RCC 7860 (cell line): ENCODE measurements at regions not wholly inside any gene's neighbourhood (a gene's known extent, or its start where the extent isn't known, plus 50 kb on each side); places are given as distances from the start of the nearest gene placed in this dataset.
"Not testable (repeated sequence)": the region's sequence is repeated elsewhere in the genome, so short reads cannot be mapped to it uniquely, and the experiment has no call there.

ENCODE experiments used
- DNase-seq: peaks from one replicate; pipeline ENCODE4 v3.0.0-alpha.2; 2015; ENCODE audit warnings: low spot score
- FAIRE-seq: peaks from 2 replicates; lab custom pipeline; 2012; peaks lifted over from hg19 to GRCh38; lab: Jason Lieb, UNC

DNA sequence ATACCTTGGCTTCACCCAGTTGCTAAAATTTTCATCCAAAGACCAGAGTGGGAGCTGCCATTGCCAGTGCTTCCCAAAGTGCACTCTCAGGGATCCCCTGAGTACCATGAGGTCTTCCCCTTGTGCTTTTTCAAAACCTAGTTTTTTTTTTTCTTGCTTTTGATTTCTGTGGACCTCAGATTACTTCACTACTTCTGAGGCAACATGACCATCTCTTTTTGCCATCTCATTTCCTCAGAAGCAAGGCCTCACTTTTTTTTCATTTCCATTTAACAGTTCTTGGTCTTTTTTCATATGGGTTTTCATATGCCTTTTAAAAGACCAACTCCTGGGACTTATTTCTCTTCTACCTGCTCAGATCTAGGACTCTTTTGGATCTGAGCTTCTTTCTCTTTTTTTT, 64.1 kb upstream of the MMS22L start:
- DNase-seq = no peak
- FAIRE-seq = no peak

DNA sequence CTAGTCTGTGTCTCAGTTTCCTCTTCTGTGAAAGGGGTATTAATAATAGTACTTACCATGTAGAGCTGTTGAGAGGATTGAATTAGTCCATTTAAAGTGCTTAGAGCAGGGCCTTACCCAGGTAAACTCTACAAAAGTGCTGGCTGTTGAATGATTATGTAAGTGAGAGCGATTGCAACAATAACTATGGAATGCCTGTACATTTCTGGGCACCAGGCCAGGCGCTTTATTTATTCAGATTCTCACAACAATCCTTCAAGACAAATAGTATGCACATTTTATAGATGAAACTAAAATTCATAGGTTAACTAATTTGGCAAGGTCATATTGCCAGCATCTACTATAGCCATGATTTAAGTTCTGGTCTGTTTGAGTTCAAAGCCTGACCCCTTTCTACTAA, 78.3 kb upstream of the MMS22L start:
- DNase-seq = no peak

DNA sequence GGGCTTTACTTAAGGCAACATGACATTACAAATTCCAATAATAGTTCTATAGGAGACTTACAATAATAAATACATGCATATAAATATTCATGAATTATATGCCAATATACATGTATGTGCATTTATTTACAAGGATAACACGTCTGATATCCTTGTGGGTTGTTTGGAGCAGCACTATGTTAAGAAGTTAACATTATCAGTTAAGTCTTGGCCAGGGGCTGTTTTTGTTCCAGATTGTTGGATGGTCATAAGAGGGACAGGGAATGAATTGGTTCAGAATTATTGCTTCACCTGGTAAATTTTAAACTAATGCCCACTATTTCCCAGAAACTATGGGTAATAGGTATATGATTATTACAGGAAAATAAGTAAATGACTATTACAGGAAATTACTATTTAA, 81.3 kb upstream of the MMS22L start:
- DNase-seq = no peak
- no peak for FAIRE-seq

More for the DNA sequence above, 78.3 kb upstream of the MMS22L start:
- no peak for FAIRE-seq

DNA sequence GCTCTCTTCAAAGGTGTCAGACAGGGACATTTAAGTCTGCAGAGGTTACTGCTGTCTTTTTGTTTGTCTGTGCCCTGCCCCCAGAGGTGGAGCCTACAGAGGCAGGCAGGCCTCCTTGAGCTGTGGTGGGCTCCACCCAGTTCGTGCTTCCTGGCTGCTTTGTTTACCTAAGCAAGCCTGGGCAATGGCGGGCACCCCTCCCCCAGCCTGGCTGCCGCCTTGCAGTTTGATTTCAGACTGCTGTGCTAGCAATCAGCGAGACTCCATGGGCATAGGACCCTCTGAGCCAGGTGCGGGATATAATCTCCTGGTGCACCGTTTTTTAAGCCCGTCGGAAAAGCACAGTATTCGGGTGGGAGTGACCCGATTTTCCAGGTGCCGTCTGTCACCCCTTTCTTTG, 99.1 kb upstream of the MMS22L start:
- DNase-seq, FAIRE-seq: not testable (repeated sequence)

DNA sequence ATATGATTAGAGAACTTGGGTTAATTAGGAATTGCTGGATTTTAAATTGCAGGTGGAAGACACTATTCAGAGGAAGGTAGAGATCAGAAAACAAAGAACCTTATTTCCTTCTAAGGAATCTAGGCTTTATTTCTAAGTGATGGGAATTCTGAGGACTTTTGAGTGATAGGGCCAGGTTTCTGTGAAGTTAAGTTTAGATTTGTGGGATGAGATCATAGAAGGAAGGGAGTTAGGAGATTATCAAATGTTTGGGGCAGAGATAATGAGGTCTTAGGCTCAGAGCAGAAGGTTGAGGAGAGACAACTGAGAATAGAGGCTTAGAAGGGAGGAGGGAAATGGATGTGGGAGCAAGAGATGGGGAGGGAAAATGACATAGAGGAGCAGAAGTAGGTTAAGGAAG, 109.7 kb upstream of the MMS22L start:
- DNase-seq (no peak), FAIRE-seq (no peak)

DNA sequence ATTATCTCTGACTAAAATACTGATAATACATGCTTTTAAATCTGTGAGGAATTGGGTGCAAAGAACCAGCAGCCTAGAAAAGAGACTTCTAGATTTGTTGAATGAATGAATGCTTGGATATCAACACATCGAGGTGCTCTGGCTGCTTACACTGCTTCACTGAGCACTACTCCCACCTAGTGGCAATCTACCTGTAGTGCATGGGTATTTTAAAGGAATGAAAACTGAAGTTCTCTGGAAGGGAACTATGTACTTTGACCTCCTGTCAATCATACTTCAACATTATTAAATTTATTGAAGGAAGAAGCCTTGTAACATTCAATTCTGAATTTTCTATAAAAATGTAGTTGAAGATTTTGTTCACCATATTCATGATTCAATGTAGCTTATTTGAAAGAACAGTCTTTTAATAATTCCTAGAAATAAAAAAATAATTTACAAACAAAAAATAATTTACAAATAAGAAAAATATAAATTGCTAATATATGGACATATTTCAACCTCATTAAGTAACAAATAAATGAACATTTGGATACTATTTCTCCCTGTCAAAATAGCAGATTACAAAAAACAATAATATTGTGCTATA, 111.2 kb upstream of the MMS22L start:
- DNase-seq (peak; percentile 37), FAIRE-seq (peak; percentile 73)

DNA sequence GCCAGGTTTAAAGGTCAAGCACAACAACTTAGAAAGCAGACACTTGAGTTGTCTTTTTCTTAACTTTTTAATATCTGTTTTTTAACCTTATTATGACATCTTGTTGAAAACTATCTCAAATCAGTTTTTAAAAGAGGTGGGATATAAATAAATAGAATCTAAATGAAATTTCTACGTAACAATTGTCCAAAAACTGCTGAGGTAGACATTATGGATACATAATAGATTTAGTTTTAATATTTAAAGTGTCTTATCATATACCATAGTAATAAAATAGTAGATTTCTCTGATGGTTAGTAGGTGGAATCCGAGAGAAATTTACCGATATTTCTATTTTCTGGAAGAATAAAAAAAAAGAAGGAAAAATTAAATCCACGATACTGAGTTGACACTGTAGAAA, 113.9 kb upstream of the MMS22L start:
- FAIRE-seq = no peak
- no peak for DNase-seq

DNA sequence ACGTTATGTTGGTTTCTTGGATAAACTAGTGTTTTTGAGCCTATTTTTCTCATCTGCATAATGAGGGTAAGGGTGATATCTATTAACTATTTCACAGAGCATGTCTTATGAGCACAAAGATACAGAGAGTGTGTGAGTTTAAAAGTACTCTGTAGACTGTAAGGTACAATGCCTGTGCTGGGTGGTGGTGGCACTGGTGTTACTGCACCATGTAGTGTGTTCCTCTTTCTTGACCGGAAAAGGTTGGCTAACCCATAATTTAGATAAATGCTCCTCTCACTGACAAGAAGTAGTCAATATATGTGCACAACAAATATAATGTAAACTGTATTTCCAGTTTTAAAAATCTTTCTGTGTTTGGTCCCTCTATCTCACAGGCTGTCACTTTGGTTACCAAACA, 116.2 kb upstream of the MMS22L start:
- DNase-seq = no peak
- no peak for FAIRE-seq

DNA sequence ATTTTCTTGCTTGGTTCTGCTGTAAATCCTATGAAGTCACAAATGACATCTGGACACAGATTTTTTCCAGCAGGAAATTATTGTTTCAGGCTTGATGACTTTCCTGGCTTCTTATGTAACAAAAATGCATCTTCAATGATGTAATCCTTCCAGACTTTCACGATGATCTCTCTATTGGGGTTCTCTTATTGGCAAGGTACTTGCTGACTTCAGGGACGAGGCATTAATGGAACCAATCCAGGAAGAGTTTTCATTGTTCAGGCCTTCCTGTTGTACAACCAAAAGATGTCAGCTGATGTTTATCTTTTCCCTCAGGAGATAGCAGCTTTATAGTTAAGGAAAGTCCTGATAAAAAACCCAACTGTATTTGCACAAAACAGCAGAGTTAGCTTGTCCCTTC, 118.5 kb upstream of the MMS22L start:
- FAIRE-seq = no peak
- DNase-seq = no peak

DNA sequence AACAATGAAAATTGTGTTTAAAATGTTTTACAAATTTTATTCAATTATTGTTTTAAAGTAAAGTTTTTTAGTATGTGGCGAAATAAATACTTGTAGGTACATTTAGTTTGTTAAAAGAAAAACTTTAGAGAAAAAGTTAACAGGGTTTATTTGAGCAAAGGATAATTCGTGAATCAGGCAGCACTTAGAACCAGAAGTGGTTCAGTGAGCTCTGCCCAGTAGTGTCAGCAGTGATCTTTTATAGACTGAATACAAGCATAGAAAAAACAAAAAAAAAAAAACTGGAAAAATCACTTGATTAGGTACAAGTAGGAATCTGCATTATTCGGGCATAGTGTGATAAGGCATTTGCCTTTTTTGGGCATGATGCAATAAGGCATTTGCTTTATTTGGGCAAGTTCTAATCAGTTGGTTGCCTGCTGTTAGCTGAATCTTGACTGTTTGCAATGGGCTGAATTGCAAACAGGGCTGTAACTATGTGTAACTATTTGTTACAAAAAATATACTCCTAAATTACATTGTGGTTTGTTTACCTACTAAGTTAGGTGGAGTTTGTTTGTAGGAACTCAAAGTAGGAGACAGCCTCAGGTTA, 122.9 kb upstream of the MMS22L start:
- DNase-seq (no peak), FAIRE-seq (no peak)

DNA sequence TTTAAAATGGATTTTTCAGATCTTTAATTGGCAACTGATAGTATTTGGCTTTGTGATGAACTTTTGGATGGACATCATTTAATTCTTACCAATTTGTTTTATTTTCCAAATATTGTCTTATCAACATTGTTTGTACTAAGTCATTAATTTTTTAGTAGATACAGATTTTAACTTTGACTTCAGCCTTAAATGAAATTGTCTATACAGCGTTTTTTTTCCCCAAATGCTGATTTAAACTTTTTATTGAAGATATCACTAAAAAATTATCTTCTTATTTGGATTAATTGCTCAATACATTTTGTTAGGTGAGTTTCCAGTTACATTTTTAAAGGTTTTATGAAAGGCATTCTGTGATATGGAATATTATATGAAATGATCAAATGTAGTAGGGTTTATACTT, 123.6 kb upstream of the MMS22L start:
- FAIRE-seq = no peak

DNA sequence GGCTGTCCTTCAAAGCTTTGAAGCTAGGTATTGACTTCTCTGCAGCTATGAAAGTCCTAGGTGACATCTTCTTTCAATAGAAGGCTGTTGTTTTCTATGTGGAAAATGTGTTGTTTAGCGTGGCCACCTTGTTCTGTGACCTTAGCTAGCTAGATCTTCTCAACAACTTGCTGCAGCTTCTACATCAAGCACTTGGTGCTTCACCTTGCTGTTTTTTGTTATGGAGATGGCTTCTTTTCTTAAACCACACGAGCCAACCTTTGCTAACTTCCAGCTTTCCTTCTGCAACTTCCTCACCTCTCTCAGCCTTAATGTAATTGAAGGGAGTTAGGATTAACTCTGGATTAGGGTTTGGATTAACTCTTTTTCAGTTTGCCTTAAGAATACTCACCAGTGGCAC, 128.6 kb upstream of the MMS22L start:
- DNase-seq = no peak
- FAIRE-seq = no peak

More for the DNA sequence above, 123.6 kb upstream of the MMS22L start:
- DNase-seq = no peak

DNA sequence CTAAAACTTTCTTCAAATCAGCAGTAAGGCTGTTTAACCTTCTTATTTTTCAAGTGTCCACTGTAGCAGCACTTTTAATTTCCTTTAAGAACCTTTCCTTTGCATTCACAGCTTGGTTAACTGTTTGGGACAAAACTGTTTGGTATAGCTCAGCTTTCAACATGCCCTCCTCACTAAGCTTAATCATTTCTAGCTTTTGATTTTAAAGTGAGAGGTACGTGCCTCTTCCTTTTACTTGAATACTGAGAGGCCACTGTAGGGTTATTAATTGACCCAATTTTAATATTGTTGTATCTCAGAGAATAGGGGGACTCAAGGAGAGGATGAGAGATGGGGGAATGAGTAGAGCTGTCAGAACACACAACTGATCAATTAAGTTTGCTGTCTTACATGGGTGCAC, 129.5 kb upstream of the MMS22L start:
- DNase-seq (no peak), FAIRE-seq (no peak)

DNA sequence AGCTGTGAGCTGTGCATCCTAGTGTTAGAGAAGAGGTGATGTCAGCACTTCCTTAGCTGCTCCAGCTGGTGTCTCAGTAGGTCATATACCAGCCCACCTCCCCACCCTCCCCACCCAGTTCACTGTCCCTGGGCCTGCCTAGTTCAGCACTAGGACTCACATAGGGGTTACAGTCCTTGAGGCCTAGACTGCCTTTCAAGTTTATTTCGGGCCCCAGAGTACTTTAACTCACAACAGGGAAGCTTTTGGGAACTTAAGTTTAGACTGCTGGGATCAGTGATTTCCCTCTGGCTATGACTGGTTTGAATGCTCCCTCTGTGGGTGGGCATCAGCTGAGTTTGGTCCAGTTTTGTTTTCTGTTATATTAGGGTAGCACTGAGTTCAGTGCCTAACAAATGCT, 139.2 kb upstream of the MMS22L start:
- no peak for FAIRE-seq

DNA sequence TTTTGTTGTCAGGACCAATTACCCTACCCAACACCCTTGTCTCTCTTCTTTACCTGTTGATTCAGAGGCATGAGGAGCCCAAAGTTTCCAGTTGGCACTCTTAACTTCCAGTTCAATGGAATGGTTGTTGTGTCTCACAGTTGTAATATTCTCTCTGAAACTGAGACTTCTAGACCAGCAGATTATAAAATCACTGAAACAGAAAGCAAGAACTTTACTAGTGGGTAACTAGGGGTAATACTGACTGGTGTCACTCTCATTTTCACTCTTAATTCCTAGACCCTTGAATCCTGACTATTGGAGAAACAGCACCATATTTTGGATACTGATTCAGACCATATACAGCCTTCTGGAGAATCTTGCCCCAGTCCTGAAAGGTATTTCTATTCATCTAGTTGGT, 140.2 kb upstream of the MMS22L start:
- FAIRE-seq (no peak), DNase-seq (no peak)

More for the DNA sequence above, 139.2 kb upstream of the MMS22L start:
- DNase-seq = no peak

DNA sequence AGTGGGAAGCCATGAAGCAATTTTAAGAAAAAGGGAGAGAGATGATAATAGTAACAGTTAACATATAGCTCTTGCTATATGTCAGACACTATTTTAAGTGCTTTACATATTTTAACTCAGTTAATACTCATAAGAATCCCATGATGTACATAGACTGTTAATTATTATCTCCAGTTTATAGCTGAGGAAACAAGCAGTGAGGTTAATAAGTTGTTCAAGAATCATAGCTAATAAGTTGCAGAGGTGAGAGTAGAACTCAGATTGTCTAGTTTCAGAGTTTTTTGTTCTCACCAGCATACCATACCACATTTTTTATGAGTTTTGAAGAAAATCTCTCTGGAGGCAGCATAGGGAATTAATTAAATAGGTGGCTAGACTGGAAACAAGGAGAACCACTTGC, 144.6 kb upstream of the MMS22L start:
- DNase-seq = no peak
- no peak for FAIRE-seq

DNA sequence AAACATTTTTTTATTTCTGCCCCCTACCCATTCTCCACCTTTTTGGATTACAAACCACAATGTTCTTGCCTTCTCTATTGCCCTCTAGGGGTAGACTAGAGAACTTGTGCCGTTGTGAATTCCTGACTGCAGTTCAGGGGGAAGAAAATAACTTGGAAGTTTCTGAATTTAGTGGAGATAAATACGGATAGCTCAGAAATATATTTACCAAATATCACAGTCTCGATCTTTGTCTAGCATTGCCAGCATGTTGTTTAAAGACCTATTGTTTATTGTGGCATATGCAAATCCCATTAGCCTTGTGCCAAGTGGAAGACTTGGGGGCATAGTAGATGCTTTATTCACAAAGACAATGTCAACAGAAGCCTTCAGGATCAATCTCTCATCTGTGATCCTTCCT, 154.1 kb upstream of the MMS22L start:
- FAIRE-seq (peak; percentile 25), DNase-seq (no peak)

DNA sequence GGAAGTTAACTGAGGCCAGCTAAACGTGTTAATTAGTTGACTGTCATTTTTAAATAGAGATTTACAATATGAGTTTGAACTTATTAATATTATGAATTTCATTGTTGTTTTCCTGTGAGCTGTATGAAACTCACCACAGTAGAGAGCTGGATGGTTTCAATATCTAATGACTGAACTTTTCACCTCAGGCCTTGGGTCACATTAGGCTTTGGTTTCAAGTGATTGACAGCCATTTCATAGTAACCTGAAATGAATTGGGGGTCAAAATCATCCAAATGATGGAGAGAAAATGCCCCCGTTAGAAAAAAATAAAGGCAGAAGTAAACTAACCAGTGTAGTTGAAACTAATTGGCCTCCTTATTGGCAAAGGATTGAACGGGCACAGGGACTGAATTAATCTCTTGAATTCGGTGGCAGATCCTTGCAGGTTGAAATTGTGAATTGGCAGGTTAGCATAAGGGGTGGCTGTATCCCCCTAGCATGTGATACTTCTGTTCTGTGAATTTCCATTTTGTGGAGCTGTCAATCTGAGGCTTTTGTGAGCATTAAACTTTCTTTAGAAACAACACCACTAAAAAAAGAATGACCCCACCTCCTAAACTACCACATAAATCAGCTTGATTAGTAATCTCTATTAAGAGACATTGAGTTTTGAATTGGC, 155.1 kb upstream of the MMS22L start:
- DNase-seq (no peak), FAIRE-seq (no peak)

DNA sequence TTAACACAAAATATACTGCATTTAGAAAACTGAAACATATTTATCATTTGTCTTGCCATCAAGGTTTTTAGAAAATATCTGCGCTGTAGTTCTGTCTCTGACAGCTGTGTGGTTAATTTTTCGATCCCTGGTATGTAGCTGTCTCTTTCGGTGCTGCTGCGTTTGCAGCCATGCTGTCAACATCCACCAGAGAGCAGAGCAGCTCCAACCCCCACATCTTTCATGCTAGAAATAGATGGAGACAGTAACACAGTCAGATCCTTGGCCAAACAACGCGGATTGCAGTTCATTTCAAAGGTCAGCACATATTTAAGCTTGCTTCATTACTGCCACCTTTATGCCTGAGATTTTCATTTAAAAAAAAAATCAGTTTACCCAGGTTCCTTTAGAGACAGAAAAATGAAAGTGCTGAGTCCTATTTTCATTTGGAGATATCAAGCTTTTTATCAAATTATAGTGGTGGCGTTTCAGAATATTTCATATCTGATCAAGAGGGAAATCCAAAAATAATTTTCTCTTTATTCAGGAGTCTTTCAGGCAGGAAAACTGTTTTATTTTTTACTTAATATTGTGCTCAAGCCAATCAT, 157.7 kb upstream of the MMS22L start:
- no peak for FAIRE-seq
- DNase-seq = no peak

DNA sequence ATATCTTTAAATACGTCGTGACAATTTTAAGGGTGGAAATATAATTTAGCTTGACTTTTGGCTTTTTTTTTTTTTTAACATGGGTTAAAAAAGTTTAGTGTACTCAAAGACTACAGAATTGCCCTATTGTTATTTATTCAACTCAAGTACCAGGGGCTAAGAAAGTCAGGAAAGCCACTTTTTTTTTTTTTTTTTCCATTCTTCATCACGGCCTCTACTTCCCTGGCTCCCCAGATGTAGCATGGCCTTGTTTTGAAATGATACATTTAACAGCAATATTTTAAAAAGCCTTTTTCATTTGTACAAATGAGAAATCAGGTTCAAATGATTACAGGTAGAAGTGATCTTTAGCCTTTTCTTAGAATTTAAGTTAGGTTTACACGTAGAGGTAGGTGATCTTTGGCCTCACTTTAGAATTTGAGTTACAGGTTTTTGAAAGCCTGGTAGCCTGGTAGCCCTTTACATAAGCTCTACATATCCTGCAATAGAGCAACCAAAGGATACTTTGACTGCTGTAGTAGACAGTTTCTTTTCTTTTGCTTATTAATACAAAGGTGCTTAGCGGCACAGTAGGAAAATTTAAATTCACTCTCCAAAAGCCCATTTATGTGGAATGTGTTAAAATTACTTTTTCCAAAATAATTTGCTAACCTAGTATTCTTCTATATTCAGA, 160.5 kb upstream of the MMS22L start:
- DNase-seq (no peak), FAIRE-seq (no peak)

DNA sequence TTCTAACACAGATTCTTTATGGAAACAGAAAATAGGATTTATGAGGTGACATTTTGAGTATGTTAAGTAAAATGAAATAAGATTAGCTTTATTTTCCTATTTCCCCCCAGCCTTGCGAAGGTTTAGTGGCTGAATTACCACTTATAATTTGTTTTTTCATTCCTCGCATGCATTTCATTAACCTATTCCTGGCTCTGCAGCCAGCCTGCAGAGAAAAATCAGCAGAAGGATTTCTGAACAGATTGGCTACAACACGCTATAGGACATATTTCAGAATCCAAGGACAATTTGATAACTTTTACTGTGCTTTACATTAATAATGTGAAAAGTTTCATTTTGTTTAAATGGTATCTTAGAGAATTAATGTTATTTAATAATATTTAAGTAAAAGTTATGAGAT, 162.4 kb upstream of the MMS22L start:
- DNase-seq (no peak), FAIRE-seq (no peak)
